ENCODE measurements at regions not wholly inside any gene's neighbourhood (a gene's known extent, or its start where the extent isn't known, plus 50 kb on each side); places are given as distances from the start of the nearest gene placed in this dataset.

DNA sequence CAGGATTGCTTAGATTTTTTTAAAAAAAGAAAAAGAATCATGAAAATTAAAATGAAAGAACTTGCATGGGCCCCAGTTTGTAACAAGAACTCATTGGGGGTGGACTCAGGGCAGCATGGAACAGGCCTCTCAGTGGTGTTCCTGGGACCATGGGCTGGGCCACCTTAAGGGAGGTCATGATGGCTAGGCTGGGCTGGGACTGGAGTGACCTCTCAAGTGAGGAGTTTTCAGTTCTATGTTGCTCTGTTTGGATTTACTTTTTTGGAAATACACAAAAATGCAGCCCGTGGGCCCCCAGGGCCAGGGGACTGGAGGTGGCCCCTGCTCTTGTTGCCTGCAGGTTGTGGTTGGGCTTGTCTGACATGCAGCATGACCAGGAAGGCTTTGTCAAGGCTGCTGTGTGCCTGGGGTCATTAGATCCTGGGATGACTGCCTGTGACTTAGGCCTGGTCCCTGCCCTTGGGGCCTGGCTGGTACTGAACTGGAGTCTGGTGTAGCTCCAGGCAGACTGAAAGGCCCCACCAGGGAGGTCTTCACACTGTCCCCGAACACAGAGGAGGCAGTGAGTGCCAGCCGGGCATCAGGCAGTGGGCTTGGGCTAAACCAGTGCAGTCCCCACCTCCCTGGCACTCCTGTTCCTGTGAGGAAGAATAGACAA lies 115.6 kb downstream of the GLI2 start:
- DNase-seq, result no peak

DNA sequence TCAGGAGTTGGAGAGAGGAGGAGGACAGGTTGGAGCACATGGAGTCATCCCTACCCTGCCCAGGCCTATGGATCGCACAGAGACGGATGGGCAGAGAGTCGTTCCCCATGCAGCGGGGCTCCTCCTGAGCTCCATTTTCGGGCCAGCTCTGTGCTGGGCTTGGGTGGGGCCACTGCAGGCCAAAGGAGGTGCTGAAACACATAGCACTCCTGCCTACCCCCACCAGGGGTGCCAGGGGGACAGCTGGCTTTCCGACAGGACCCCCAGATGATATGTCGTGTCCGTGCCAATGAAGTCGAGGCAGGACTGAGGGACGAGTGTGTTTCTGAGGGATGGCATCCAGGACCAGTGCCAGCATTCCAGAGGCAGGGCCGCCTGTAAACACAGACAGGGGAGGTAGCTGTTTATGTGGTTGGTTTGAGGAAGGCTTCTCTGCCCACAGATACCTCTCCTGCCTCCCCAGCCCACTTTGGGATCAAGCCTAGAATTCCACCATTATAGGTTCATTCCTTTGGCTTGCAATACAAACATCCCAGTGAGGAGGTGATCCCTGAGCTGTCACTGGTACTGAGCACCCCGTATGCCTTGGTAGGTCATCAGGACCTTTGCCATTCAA lies 116.6 kb downstream of the GLI2 start:
- DNase-seq, result no peak

DNA sequence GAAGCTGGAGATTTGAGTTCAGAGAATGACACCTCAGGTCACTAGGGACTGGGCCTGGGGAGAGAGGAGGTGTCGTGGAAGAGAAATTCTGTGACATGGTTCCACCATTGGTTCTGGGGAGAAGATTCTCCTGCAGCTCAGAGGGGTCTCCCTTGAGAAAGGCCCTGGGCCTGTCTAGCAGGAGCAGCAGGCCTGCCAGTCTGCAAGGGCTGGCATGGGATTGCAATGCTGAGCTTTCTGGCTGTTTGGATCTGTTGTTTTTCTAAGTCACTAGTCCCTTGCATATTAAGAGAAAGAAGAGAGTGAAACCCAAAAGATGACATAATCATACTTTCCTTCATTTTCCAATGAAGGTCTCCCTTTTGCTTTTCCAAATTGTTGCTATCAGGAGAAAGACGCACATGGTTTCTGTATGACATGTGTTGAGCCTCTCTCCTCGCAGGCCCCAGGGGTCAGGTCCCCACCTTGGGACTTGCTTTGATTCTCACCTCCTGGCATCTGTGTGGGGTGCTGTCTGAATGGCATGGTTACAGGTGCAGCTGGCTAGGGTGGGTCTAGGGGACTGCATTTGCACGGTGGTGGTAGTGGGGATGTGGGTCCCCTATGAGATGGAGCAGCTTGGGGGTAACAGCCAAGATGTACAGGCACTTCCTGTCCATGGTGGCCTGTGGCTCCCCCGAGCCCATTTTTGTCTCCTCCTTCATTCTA lies 117.8 kb downstream of the GLI2 start:
- no peak for DNase-seq

DNA sequence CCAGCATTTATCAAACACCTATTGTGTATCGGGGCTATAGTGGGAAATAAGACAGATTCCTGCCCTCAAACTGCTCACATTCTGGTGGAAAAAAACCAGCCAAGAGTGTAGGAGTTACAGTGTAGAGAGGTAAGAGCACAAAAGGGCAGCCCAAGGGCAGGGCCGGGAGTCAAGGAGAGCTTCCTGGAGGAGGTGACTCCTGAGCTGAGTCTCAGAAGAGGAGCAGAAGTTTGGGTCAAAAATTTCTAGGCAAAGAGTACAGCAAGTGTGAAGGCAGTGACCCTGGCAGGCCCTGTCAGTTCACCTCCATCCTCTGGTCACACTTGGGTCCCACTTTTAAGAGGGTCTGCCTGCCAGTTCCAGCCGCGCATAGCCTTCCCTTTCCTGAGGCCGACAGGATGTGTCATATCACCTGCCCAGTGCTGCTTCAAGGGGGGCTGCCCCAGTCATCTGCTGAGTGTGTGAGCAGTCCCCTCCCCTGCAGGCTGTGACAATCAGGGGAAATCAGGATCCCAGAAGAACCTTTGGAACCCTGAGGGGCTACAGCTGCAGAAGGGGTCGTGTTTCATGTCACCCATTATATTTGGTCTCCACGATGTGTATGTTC lies 118.4 kb downstream of the GLI2 start:
- no peak for DNase-seq

DNA sequence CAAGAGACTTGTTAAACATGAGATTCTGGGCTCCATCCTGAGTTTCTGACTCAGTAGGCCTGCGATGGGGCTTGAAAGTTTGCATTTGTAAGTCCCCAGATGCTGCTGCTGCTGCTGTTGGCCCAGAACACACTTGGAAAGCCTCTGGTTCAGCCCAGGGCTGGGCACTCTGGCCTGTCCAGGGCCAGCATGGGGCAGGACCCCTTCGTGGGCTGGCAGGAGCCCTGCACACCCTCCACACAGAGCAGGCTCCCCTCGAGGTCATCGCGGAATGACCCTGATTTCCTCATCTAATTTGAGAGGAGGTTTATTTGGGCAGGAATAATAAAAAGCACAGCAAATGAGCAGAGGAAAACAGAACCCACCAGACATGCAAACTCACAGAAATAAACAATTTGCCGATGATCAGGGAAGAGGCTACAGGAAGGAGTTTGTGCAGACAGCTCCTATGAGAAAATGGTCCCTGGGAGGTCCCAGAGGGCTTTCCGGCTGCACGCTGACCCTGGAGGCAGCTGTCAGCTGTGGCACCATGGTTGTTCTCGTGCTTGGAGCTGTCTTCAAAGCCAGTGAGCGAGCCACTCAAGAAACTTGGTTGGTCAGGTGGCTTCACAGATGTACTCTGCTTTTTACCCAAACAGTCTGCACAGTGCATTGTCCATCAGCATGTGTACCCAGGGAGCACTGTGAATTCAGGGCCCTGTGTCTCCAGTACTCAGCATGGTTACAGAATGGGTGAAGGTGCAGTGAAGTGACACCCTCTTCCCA lies 119.3 kb downstream of the GLI2 start:
- DNase-seq, result no peak

DNA sequence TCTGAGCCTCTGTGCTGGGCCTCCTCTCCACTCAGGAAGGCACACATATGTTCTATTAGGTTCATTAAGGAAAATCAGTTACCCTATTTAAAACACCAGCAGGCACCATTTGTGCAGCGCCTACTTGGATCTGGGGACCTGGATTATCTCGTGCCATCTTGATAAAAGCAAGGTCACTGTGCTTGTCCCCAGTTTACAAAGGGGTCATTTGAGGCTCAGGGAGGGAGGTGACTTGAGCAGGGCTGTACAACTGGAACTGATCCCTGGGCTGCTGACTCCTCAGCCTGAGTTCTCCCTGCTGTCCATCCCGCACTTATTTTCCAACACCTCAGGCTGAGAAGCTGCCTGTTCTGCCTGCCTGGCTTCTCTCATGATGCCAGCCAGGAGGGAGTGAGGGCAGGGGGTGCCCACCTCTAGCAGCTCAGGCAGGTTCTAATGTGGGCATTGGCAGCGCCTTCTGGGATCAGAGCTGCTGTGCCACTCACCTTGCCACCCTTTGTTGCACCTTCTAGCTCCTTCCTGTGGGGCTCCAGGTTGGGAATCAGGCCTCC lies 120.3 kb downstream of the GLI2 start:
- no peak for DNase-seq

DNA sequence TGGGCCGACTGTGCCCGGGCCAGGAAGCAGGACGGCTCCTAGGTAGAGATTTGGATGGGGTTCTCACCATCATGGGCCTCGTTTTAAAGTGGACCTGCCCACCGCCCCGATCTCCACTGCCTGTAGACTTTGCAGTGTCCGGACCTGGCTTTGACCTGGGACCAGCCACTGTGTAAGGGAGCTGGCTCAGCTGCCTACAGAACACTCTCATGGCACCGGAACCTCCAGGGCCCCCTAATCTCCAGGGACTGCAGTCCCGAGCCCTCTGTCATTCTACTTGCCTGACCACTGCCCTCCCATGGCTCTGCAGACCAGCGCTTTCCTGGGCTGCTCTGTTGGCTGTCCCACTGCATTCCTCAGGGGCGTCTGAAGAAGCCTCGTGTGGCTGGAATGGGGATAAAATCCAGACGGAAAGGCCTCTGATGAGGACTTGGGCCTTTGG lies 120.8 kb downstream of the GLI2 start:
- no peak for DNase-seq

DNA sequence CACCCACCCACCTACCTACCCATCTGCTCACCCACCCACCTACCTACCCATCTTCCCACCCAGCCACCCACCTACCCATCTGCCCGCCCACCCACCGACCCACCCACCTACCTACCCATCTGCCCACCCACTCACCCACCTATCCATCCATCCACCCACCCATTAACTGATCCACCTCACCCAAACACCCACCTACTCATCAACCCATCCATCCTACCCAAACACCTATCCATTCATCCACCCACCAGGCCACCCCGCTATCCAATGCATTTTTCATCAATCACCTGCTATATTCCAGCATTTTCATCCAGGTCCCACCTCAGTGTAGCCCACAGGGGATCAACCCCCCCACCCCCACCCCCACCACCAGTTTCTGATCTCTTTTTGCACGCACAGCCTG lies 121.8 kb downstream of the GLI2 start:
- no peak for DNase-seq

DNA sequence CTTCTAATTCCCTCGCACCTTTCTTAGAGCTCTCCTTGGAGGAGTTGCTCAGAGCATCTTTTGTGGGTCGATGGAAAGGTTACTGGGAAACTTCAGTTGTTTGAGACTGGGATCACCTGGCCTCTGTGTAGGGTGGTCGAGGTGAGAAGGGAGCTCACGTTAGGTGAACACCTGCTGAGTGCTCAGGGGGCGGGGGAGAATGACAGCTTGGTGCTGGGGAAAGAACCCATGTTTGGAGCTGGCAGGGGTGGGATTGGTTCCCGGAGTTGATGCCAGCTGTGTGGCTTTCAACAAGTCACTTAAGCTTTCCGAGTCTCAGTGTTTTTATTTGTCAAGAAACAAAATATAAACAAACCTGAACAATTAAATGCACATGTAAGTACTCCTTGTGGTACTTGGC lies 122.3 kb downstream of the GLI2 start:
- no peak for DNase-seq

DNA sequence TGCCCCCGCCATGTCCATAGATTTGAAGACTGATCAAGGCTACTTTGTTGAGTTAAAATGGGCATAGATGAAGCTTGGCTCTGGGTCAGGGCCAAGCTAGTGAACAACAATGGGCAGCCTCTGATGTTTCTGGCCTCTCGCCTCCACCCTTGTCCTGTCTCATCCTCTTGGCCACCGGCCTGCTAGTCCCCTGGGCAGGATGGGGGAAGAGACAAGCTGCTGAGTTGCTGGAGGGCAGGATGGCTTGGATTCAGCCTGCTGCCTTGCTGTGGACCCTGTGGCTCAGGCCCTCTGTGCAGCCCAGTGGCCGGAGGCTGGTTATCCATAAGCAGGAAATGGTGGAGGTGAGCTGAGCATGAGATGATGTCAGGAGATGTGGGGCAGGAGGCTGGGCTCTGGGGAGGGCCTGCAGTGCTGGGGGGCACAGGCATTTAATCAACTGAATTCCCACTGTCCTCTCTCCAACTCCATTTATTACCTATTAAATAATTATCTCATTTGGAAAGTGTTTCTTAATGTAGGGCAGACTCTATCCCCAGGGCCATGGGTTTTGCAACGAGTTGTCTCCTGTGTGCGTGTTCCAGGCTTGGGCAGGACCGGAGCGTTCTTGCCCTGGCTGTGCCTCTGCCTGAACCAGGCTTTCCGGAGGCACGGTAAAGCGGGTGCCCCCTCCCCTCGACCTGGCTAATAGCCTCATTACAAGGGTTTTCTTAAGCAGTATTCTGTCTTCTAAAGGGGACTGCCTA lies 122.9 kb downstream of the GLI2 start:
- peak in 13 of 51 donors; percentile 11 to 57 (median 41) for DNase-seq

DNA sequence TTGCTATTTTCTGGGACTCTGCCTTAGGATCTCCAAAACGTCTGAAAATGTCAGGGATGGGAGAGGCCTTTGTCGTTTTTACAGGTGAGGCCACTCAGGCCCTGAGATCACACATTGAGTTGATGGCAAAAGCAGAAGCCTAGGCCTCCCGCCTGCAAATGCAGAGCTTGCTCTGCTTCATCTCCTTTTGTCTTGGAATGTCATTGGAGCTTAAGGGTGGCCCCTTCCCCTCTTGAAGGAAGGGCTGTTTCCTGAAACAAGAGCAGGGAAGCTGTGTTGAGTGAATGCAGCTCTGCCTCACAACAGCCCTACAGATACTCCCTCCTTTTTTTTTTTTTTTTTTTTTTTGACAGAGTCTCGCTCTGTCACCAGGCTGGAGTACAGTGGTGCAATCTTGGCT lies 123.5 kb downstream of the GLI2 start:
- no peak for DNase-seq

DNA sequence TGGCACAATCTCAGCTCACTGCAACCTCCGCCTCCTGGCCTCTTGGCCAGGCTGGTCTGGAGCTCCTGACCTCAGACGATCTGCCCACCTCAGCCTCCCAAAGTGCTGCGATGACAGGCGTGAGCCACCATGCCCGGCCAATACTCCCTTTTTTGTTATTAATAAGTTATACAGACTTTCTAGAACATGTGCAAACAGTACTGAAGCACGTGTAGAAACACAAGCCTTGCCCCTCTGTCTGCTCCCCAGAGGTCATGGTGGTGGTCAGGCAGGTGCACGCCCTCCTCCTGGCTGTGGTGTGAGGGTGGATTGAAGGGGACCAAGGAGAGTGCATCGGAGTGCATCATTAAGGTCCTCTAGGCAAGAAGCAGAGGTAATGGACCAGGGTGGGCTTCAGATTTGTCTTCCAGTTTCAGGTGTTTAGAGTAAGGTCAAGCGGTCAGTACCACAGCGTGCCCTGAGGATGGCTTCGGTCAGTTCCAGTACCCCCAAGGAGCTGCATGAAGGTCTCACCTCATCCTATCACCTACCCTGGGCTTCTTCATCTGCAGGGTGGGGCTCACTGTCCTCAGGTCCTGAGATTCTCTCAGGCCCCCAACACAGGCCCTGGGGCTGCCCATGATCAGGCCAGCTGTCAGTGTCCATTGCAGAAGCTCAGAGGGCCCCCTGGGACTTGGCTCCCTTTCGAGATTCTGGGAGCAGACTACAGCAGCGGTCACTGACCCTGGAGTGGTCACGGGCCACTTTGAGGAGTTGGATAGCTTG lies 124.3 kb downstream of the GLI2 start:
- DNase-seq, result no peak

DNA sequence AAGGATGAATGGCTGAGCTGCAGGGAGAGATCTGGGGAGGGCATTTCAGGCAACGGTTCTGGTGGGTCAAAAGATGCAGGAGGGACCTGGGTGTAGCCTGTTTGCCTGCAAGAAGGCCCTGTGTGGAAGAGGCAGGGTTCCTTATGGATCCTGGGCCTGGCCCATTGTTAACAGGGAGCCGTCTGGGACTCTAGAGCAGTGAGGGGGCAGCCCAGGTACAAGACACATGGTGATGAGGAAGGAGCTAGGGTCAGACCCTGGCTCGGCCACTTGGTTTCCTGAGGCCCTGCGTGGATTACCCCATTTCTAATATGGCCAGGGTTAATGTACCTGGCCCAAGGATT lies 124.9 kb downstream of the GLI2 start:
- DNase-seq, result no peak

DNA sequence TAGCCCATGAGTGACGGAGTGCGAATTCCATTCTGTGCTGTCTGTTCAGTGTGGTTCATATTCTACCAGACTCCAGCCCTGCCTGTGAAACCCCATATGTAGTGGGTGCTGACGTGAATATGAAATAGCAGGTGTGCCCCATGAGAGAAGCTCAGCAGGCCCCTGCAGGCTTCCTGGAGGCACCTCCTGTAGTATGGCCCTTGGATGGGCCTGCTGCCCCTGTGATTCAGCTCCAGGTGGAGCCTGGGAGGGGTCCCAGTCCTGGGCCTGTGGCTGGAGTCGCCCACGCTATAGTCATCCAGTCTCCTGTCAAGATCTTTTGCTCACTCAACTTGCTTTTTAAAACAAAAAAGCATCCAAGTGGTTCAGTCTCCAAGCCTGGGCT lies 125.5 kb downstream of the GLI2 start:
- DNase-seq, result no peak

DNA sequence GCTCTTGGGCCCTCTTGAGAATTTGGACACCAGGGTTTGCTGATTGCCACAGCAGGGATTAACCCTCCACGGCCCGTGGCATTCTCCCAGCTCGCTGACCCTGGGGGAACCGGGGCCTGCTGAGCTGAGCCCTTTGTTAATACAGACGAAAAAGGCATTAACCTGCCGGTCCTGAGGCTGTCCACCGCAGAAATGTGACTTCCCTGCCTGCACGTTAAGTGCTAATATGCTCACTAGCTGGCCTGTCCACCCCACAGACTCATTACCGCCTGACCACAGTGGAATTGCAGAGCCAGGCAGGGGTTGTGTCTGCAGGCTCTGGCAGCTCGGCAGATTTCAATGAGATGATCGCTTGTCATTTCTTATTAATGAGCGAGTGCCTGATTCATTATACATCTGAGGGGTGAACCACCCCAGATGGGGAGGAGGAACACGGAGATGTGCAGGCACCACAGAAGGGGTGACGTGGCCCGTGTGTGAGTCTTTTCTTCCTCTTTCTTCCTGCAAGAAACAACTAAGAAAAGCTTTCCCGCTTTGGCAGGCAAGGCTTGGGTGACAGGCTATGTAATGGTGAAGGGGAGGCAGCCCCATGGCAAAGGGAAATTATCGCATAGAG lies 126.0 kb downstream of the GLI2 start:
- no peak for DNase-seq

DNA sequence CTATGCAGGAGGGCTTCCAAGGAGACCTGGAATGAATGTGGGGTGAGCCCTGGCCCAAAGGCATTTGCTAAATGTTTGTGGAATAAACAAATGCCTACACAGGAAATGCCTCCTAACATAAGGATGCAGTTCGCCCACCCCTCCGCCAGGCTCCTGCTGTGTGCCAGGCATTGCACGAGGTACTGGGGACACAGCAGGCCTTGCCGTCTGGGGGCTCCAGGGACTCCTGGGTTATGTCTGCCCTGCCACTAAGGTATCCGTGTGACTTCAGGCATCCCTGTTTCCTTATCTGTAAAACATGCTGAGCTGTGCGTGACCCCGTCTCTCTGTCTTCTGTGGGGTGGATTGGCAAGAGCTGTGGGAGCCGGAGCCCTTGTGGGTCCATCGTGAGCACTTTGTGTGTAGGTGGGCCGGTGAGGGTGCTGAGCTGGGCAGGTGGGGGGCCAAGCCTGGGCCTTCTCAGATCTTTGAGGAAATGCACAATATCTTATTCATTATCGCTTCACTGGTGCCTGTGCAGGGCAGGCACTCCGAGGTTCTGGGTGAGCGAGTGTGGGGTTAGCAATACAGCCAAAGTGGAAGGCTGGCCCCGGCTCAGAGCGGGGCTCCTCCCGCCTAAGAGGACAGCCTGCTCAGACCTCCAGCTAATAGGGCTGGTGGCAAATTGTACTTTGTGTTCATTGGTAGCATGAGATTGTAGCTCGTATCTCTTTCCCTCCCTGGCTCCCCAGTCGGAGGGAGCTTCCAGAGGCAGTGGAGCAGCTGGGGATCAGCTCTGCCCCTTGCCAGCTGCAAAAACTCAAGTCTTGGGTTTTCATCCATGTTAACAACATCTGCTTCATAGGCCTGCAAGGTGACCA lies 126.8 kb downstream of the GLI2 start:
- no peak for DNase-seq

DNA sequence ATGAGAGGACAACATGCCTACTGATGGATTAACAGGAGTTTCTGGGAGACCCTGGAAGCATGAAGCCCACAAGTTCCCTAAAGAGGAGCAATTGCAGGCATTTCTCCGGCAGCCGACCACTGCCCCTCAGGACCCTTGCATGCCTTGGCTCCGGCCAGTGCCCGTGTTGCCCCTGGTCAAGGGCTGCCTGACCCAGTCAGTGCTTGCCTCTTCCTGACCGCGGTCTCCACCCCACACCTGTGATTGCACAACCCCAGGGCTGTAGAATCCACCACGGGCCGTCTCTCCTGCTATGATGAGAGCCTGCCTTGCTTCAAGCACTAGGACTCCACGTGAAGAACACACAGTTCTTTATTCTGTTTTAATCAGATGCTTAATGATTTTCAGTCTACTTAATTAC lies 127.5 kb downstream of the GLI2 start:
- DNase-seq, result no peak

DNA sequence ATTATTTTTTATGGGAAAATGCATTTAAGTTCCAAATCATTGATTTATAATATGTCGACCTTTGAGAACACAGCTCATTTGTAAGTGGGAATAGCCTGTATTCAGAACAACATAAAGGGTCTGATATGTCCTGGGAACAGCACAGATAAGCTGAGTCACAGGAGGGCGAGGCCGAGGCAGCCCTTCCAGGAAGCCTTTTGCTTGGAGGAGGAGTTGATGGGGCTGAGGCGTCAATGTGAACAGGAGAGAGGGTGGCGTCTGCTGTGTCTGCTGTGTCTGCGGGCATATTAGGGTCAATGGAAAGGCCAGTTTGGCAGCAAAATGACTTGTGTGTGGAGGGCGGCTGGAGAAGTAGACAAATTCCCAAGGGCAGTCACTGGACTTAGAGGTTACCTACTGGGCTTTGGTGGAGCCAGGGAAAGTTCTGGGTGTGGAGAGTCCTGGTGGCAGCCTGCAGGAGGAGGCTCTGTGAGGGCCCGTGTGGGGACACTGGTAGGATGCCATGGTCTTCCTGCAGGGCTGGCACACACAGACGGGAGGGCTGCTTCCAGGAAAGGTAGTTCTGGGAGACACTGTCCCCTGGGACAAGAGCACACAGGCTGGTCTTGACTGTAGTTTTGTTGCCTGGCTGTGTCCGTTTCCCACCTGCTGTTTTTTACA lies 128.1 kb downstream of the GLI2 start:
- DNase-seq, result no peak
